ENCODE measurements at regions not wholly inside any gene's neighbourhood (a gene's known extent, or its start where the extent isn't known, plus 50 kb on each side); places are given as distances from the start of the nearest gene placed in this dataset.
"Not testable (repeated sequence)": the region's sequence is repeated elsewhere in the genome, so short reads cannot be mapped to it uniquely, and the experiment has no call there.

DNA sequence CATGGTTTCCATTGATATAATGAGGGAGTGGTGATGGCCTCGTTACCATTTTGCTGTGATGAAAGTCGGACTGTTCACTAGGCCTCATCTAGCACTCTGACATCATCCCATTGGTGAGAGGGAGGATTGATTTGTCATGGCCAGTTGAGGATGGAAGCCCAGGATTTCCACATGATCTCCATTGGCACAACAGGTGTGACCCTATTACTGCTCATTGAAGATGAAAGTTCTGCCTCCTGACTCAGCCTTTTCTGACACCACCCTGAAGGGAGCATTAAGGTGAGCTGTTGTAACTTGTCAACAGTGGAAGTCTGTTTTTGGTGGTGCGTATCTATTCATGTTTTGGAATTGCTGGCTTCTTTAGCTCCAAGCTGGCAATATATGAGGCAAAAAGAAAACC lies 144.2 kb downstream of the PABPC4L start:
- H3K27ac ChIP-seq, result no peak overlapping the region
- H3K9me3 ChIP-seq, result no peaks in the 10 kb centered on the region
- intact Hi-C loops (cut with DNase I), result no loop called here
- no peak for DNase-seq
- no peaks in the 10 kb centered on the region for H3K36me3 ChIP-seq
- TF ChIP-seq POLR2A (IDR thresholded peaks at IDR 0.05), result no peak
- TF ChIP-seq, protein P1, sequence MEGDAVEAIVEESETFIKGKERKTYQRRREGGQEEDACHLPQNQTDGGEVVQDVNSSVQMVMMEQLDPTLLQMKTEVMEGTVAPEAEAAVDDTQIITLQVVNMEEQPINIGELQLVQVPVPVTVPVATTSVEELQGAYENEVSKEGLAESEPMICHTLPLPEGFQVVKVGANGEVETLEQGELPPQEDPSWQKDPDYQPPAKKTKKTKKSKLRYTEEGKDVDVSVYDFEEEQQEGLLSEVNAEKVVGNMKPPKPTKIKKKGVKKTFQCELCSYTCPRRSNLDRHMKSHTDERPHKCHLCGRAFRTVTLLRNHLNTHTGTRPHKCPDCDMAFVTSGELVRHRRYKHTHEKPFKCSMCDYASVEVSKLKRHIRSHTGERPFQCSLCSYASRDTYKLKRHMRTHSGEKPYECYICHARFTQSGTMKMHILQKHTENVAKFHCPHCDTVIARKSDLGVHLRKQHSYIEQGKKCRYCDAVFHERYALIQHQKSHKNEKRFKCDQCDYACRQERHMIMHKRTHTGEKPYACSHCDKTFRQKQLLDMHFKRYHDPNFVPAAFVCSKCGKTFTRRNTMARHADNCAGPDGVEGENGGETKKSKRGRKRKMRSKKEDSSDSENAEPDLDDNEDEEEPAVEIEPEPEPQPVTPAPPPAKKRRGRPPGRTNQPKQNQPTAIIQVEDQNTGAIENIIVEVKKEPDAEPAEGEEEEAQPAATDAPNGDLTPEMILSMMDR (IDR thresholded peaks at IDR 0.05), result no peak
- 37 to 49% methylated on average over 3 of the region's 3 CpGs for WGBS, 2 donors
- H3K4me3 ChIP-seq, result no peak overlapping the region
- H3K27me3 ChIP-seq, result no peaks in the 10 kb centered on the region
- no peaks in the 10 kb centered on the region for H3K4me1 ChIP-seq

DNA sequence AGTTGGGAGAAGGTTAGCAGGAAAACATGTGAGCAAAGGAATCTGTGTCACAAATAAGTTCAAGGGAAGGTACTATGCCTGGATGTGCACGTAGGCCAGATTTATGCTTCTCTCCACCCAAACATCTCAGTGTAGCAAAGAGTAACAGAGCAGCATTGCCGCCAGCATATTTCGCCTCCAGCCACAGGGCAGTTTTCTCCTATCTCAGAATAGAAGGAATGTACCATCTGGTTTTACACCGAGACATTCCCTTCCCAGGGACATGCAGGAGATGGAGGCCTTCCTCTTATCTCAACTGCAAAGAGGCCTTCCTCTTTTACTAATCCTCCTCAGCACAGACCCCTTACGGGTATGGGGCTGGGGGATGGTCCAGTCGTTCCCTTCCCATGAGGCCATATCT lies 155.4 kb downstream of the PABPC4L start:
- H3K27me3 ChIP-seq; H3K36me3 ChIP-seq; DNase-seq; intact Hi-C loops (cut with DNase I); H3K4me3 ChIP-seq; H3K9me3 ChIP-seq; H3K4me1 ChIP-seq; H3K27ac ChIP-seq: not testable (repeated sequence)
- WGBS, 2 donors, result 89 to 90% methylated on average over 6 of the region's 6 CpGs

DNA sequence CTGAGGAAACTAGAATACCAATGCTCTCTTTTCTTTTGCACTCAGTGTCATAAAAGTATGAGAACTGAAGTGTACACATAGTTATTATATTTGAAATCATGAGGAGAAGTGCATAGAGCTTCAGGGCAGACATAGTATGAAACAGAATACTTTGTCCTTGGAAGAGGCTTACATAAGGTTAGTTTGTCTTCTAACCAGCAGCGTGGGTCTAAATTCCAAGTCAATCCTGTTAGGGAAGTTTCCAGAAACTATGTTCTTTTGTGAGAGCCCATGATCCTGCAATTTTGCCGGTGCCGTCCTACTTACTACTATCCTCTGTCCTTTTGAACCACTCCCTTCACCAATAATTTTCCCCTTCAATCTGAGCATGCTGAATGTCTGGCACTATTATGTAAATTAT lies 156.2 kb downstream of the PABPC4L start:
- Histone ChIP-seq H3K4me1 (no peaks in the 10 kb centered on the region), H3K27ac (no peak overlapping the region), H3K9me3 (no peaks in the 10 kb centered on the region), H3K27me3 (no peaks in the 10 kb centered on the region), H3K4me3 (no peak overlapping the region), H3K36me3 (no peaks in the 10 kb centered on the region)
- 76 to 93% methylated on average over 3 of the region's 3 CpGs for WGBS, 2 donors
- intact Hi-C loops (cut with DNase I), result no loop called here
- DNase-seq, result no peak
- no peak for TF ChIP-seq POLR2A (IDR thresholded peaks at IDR 0.05)
- TF ChIP-seq, protein P1 (IDR thresholded peaks at IDR 0.05), result no peak

DNA sequence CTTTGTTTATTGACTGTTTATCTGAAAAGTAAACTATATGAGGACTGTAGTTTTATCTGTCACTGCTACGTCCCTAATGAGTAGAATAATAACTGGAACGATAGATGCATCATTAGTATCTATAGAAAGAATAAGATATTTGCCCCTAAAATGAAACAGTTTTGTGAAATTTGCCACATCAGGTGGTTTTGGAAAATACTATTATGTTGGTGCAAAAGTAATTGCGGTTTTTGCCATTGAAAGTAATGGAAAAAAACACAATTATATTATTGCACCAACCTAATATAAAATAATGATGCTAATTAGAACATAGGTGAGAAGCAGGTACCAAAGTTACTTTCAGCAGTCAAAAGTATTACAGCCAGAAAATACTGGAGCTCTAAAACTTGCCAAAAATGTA lies 158.3 kb downstream of the PABPC4L start:
- WGBS, 2 donors, result 61 to 78% methylated on average over 3 of the region's 3 CpGs
- H3K9me3 ChIP-seq, result no peaks in the 10 kb centered on the region
- no peak for DNase-seq
- no peaks in the 10 kb centered on the region for H3K27me3 ChIP-seq
- H3K4me1 ChIP-seq, result no peaks in the 10 kb centered on the region
- no peaks in the 10 kb centered on the region for H3K36me3 ChIP-seq
- TF ChIP-seq, protein P1 (IDR thresholded peaks at IDR 0.05), result no peak
- TF ChIP-seq POLR2A (IDR thresholded peaks at IDR 0.05), result no peak
- intact Hi-C loops (cut with DNase I), result no loop called here
- no peak overlapping the region for H3K4me3 ChIP-seq
- no peak overlapping the region for H3K27ac ChIP-seq

DNA sequence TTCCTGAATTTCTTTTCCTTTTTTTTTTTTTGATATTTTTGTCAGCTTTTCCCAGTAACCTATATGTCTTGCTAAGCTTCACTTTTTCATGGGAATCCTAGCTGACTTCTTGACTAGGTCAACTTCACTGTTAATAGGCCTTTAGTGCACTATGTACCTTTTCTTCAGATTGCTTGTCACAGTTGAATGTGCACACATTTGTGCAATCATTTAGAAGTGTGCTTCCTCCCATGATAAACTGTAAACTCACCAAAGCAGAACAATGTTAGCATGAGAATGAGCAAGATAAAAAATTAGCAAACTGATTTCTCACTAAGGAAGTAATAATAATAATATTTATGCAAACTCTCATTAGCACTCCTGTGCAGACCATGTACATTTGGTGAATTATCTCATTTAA lies 173.2 kb downstream of the PABPC4L start:
- H3K36me3 ChIP-seq, result no peaks in the 10 kb centered on the region
- TF ChIP-seq POLR2A (IDR thresholded peaks at IDR 0.05), result no peak
- TF ChIP-seq, protein P1 (IDR thresholded peaks at IDR 0.05), result no peak
- H3K4me1 ChIP-seq, result no peaks in the 10 kb centered on the region
- H3K27me3 ChIP-seq, result no peaks in the 10 kb centered on the region
- no peaks in the 10 kb centered on the region for H3K9me3 ChIP-seq
- H3K27ac ChIP-seq, result no peak overlapping the region
- DNase-seq, result no peak
- intact Hi-C loops (cut with DNase I), result no loop called here
- H3K4me3 ChIP-seq, result no peak overlapping the region

DNA sequence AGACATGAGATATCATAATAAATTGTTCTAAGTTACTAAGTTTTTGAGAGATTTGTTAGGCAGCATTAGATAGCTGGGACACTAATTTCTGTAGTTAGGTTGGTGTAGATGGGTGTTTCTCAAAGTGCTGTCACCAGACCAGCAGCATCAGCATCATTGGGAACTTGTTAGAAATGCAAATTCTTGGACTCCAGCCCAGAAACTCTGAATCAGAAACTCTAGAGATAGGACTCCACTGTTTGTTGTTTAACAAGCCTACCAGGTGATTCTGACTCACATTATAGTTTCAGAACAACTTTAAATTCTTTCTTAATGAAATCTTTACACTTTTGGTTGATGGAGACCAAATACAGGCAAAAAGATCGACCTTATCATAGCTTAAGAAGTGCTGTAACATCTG lies 173.7 kb downstream of the PABPC4L start:
- DNase-seq, result no peak
- Histone ChIP-seq H3K36me3 (no peaks in the 10 kb centered on the region), H3K4me1 (no peaks in the 10 kb centered on the region), H3K27me3 (no peaks in the 10 kb centered on the region), H3K27ac (no peak overlapping the region), H3K9me3 (no peaks in the 10 kb centered on the region), H3K4me3 (no peak overlapping the region)
- TF ChIP-seq, protein P1 (IDR thresholded peaks at IDR 0.05), result no peak
- no peak for TF ChIP-seq POLR2A (IDR thresholded peaks at IDR 0.05)
- intact Hi-C loops (cut with DNase I), result no loop called here
- WGBS, 2 donors, result 33 to 56% methylated on average over 1 of the region's 1 CpG
